Head of caudate nucleus (tissue), 42 donors: ENCODE measurements at regions not wholly inside any gene's neighbourhood (a gene's known extent, or its start where the extent isn't known, plus 50 kb on each side); places are given as distances from the start of the nearest gene placed in this dataset.
"Not testable (repeated sequence)": the region's sequence is repeated elsewhere in the genome, so short reads cannot be mapped to it uniquely, and the experiment has no call there.

Experiments
- DNase-seq, 42 donors: peaks; one replicate each; pipeline versions ENCODE4 v3.0.0 to v3.0.0-alpha.2; 2020 to 2021; ENCODE audit warnings: mixed read lengths in 7 of 42
- intact Hi-C: fragments of 100-400 bp; cut with DNase I; formaldehyde crosslinking; loops from one replicate; pipeline ENCODE4 v1.15.0; 2022

DNA sequence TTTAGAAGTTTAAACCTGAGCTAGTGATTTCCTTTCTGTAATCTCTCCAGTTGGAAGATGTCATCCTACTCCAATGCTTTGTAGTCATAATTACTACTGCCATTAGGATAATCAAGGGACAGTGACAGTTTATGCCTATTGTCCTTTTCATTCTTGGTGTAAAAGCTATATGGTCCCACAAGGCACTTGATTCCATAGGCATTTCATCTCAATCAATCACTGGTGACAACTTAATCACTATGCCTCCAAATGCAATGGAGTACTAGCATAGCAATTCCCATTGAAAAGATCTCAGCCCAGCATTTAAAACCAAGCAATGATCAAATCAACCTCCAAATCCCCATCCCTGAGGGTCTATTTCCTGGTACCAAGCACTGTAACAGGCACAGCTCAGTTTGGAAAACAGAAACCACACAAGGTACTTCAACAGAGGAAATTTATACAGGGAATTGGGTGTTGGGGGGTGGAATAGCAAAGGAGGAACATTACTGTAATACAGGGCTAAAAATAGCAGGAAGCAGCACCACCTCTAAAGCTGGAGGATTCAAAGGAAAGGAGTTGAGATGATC is 51.0 kb downstream of the FHIP2A start:
- DNase-seq: no peak
- intact Hi-C loops: no loop called here

DNA sequence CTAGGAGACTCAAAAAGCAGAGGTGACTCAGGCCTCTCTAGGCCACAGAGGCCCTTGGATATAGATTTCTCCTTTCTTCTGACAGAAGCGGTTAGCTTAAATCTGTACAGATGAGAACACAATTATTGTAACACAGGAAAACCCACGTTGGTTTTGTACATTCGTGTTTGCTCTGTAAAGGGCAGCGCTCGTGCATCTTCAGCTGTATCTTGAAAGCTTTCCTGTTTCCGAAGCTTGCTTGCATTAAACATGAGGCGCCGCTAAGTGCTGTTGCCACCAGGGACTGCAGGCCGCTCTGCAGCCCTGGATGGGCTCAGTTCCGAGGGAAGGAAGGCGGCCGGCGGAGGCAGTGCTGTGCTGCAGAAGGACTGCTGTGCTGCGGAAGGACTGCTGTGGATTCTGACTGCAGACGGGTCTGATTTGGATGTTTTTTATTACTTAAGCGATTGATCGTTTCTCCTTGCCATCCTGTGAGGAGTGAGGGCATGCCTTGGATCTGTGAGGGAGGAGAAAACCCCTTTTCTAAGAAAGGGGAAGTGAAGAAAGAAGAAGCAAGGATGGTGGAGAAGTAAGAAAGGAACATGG is 53.3 kb downstream of the FHIP2A start:
- peak in 24 of 42 donors; percentile 22 to 68 (median 44) for DNase-seq
- intact Hi-C loops: loop anchor here (5.0 kb wide), 1 partner anchor 252 kb away; no protein-coding TSS in a partner anchor

DNA sequence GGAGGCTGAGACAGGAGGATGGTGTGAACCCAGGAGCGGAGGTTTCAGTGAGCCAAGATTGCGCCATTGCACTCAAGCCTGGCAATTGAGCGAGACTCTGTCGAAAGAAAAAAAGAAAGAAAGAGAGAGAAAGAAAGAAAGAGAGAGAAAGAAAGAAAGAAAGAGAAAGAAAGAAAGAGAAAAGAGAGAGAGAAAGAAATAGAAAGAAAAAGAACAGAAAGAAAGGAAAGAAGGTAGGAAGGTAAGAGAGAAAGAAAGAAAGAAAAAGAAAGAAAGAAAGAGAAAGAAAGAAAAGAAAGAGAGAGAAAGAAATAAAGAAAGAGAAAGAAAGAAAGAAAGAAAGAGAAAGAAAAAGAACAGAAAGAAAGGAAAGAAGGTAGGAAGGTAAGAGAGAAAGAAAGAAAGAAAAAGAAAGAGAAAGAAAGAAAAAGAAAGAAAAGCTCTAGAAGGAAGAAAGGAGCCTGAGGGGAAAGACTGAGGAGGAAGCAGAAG is 54.1 kb downstream of the FHIP2A start:
- not testable (repeated sequence) for DNase-seq
- intact Hi-C loops: loop anchor here (5.0 kb wide), 1 partner anchor 252 kb away; no protein-coding TSS in a partner anchor

DNA sequence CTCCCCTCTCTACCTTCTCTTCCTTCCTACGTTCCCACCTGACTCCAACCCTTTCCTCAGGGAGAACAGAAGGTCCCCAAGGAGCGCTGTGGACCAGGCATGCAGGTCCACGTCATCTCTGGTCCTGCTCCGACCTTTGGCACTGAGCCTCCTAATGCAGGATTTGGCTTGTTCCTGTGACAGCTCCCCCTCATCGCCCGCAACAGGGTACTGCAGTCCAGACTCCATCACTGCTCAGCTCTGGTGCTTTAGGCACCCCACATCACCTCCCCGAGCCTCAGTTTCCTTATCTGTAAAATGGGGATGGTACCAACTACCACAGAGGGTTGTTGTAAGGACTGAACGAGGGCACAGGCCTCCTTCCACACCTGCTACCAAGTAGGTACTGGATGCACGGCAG is 54.6 kb downstream of the FHIP2A start:
- no peak for DNase-seq
- intact Hi-C loops: loop anchor here (5.0 kb wide), 1 partner anchor 251 kb away; no protein-coding TSS in a partner anchor

DNA sequence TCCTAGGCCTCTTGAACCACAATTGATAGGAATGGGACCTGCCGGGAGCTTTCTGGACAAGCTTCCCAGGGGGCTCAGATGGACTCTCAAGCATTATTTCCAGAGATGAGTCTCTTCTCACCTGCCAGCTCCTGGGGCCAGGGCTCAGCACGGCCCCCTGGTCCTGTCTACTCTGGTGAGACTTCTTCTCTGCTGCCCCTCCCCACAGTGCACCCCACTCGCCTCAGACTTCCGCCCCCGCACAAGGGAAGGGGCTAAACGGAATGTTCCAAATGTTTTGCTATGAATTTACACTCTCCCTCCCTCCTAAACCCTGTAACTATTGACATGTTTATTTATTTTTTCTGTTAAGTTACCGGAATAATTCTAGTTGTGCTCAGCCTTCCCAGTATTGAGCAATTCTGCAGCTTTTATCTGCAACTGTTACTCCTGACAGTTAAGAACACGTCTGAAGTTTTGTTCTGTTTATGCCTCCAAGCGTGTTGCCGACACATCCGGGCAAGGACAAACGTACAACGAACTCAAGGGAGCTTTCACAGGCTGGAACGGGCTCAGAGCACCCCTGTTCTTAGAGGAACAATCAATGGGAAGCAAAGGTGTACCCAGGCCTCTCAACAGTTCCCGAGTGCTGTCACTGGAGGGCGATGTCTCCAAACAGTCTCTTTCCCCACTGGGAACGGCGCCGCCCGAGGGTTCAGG is 55.2 kb downstream of the FHIP2A start:
- intact Hi-C loops: loop anchor here (5.0 kb wide), 1 partner anchor 251 kb away; no protein-coding TSS in a partner anchor

DNA sequence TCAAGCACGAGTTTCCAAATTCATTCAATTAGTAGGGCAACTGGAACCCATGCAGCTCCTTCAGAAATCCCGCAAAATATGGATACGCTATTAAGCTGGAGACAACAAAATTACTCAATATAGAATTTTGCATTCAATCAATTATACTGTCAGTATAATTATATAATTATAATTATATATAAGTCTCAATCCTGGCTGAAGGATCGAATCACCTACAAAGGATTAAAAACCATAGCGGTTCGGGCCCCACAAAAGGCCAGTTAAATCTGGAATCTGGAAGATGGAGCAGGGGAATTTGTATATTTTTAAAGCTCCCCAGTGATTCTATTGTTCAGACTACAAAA is 55.7 kb downstream of the FHIP2A start:
- intact Hi-C loops: loop anchor here (5.0 kb wide), 1 partner anchor 250 kb away; no protein-coding TSS in a partner anchor

More for the DNA sequence above, 55.2 kb downstream of the FHIP2A start:
- DNase-seq: peak; percentile 62 to 92 (median 80)

DNA sequence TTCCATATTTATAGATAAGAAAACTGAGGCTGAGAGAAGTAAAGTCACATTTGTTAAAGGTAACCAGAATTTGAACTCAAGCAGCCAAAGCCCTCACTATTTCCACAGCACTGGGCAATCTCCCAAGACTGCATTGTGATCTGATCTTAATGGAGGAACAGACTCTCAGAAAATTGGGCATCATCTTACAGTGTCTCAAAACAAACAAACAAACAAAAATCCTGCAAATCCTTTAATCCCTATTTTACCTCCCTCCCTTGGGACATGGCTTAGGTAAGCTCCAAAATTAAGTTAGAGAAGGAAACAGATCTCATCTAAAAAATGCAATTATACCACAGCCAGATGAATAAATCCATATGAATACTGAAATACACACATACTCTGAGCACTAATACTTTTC is 57.5 kb downstream of the FHIP2A start:
- intact Hi-C loops: loop anchor here (5.0 kb wide), 1 partner anchor 248 kb away; no protein-coding TSS in a partner anchor
- DNase-seq: no peak

More for the DNA sequence above, 55.7 kb downstream of the FHIP2A start:
- DNase-seq: no peak

DNA sequence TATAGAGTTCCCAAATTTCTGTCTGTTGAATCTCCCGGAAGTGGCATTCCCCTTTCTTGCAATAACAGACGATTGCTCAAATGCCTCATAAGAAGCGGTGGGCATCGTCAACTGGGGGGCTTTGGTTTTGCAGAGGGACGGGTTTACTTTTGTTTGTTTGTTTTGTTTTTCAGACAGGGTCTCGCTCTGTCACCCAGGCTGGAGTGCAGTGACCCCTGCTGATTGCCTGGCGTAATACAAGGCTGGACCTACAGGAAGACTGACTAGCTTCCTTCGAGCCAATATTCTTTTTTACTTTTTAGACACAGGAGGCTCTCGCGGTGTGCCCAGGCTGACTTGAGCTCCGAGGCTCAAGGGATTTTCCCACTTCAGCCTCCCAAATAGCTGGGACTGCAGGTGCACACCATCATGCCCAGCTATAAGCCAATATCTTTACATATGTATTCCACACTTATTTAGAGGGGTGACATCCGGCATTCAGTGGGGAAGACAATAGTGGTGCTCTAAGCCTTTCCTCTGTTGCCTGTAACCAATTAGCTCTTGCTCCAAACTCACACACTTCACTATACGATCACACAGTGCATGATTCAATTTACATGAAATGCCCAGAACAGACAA is 58.1 kb downstream of the FHIP2A start:
- intact Hi-C loops: loop anchor here (5.0 kb wide), 1 partner anchor 248 kb away; no protein-coding TSS in a partner anchor
- DNase-seq: peak in 29 of 42 donors; percentile 18 to 62 (median 34)

DNA sequence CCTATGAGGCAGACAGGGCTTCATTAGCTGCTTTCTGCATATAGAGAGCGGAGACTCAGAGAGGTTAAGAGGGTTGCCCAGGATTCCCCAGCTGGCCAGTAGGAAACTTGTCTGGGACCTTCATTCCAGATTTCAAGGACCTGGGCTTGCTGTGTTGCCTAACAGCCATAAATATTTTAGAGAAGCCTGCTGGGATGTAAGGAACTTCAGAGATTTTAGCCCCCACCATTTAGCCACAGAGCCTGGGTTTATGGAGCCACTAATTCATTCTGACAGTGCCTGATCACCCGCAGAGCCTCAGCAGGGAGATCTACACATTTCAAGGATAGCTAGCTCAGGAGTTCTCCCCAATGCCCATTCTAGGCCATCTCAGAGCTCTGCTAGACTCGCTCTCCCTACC is 56.6 kb upstream of the TRUB1 start:
- DNase-seq: no peak
- intact Hi-C loops: no loop called here

DNA sequence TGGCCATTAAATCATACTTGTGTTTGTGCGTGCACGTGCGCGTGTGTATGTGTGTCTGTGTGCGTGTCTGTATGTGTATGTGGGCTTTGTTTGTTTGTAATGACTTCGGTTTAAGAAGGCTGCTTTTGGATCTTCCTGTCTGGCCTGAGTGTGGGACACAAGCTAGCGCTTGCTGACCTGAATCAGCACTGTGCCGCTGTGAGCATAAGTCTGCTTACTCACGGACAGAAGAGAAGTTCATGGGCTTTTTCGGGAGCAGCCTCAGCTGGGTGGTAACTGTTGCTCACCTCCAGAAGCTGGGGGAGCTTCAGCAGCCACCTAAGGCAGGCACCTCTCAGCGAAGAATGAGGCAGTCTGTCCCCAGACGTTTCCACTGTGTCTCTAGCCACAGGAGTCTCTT is 56.1 kb upstream of the TRUB1 start:
- intact Hi-C loops: no loop called here
- DNase-seq: no peak

DNA sequence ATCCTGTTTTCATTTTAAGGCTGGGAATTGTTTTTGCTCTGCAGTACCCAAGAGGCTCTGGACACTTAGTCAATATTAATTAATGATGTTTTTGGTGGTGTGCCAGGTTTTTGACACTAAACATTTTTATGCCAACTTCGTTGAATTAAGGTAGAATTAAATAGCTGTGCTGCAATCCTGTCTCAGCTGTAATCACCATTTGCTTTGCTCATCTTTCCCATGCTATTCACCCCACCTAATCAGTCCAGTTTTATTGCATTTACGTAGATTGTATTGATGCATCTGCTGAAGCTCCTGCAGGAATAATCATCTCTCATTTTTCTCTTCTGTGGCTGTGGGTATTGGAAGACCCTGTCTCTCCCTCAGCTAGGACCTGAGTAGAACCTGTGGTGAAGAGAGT is 52.6 kb upstream of the TRUB1 start:
- intact Hi-C loops: no loop called here
- DNase-seq: no peak
